ENCODE measurements at regions not wholly inside any gene's neighbourhood (a gene's known extent, or its start where the extent isn't known, plus 50 kb on each side); places are given as distances from the start of the nearest gene placed in this dataset.
"Not testable (repeated sequence)": the region's sequence is repeated elsewhere in the genome, so short reads cannot be mapped to it uniquely, and the experiment has no call there.

GRCh38 chr20:4490045-4490444 is 196.2 kb upstream of the PRNP start:
- DNase-seq: no peak
- intact Hi-C loops (cut with DNase I): no loop called here

DNA sequence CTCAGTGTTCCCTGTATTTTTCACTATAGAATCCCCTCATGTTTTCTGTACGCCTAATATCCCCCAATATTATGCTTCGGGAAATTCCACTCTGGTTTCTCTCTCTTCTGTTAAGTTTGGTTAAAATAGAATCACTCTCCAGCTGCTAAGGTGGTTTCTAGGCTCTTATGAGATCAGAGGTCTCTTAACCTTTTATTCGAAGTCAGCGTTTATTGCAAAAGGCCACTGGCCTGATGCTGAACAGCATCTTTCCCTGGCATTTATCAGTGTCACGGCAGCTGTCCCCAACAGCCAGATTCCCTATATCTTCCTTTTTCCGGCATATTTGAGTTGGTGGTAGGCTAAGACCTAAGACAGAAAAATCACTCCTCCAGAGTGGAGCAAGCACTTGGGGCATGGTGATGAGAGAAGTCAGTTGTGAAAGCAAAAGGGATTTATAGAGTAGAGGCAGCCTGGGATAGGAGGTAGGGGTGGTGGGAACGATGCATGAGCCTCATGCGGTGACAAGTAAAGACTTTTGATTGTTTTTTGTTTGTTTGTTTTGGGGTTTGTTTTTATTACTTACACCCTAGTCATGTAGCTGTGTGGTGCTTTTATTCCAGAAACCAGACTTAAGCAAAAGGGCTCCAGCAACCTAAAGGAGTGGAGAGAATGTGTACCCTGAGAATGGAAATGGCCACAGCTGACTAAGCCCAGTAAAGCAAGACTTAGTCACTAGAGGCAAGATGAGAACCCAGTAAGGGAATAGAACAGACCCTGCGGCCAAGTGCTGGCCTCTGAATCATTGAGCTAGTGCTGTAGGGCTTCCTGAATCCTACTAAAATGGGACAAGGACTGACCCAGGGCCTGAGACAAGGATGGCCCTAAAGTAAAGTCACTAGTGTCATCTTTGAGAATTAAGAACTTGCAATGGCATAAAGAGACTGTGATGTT is 197.6 kb upstream of the PRNP start:
- intact Hi-C loops (cut with DNase I): no loop called here
- no peak for DNase-seq

DNA sequence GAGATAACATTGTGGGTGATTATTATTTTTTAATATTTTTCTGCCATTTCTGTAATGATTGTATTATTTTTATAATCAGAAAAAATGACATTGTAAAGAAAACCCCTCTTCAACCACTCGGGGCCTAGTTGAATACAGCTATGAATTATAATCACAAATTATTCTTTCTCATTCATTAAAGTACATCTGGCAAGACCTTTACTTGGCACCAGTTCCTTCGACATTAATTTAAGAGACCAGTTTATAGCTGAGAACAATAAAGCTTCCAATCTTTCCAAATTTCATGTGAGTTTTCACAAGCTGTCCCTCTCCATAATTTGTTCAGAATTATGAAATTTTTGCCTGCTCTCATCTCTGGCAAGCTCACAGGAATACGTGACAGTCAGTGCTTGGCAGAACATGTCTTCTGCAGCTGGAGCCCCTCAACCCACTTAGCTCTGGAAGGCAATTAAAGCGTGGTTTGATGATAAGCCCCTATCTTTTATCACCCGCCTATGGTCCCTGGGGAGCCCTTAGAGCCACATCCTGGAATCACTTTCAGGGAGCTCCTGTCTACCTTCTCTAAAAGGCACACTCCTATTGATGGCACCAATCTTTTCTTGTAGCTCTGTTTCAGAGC is 201.8 kb upstream of the PRNP start:
- intact Hi-C loops (cut with DNase I): no loop called here
- no peak for DNase-seq

DNA sequence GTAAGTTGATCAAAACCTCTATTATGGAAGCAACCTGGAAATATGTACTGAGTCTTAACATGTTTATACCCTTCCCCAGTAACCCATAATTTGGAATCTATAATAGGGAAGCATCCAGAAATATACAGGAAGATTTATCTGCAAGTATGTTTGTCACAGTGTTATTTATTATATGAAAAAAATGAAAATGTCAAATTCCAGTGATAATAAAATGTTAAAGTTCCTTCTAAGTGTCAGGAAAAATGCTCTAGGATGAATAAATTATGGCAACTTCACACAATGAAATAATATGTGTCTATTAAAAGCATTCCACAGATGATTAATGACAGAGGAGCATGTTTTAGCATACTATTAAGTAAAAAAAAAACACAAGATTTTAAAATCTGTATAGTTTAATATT is 202.3 kb upstream of the PRNP start:
- no peak for DNase-seq
- intact Hi-C loops (cut with DNase I): no loop called here

DNA sequence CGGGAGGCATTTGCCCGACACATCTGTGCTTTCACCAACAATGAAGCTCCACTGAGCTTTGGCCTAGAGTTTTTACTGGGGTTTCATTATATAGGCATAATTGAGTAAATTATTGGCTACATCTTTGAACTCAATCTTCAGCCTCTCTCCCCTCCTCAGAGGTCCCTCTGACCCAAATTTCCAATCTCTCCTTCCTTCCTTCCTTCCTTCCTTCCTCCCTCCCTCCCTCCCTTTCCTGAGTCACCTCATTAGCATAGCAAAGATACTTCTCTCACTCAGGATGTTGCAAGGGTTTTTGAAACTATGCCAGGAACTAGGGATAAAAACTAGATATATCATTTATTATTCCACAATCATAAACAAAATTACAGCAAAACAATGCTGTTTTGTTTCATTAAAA is 202.8 kb upstream of the PRNP start:
- intact Hi-C loops (cut with DNase I): no loop called here
- DNase-seq: no peak

- intact Hi-C loops (cut with DNase I): no loop called here
Observed at GRCh38 chr20:4480104-4480503, 206.2 kb upstream of the PRNP start.

DNA sequence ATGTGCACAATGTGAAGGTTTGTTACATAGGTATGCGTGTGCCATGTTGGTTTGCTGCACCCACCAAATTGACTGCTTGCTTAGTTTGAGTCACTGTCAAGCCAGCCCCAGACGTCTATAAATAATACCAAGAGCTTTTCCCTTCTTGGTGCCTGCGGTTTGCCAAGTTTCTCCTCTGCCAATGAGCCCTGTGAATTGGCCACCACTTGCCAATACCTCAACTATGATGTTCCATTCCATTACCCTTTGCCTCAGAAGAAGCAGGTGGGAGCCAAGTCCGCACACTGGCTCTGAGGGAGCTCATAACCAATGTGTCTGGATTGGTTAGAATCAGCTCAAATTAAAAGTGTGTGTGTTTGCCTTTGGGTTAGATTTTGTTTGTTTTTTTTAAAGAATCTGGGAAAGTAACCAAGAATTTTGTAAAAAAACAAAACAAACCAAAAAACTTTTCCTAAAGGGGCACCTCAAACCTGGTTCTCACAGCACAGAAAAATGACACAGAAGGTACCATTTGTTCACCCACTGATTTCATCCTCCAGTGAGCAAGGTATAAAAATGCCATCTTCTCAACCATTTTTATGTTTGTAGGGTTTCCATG is 209.3 kb upstream of the PRNP start:
- peak in 5 of 42 donors; percentile 5 to 14 (median 11) for DNase-seq
- intact Hi-C loops (cut with DNase I): no loop called here

More at GRCh38 chr20:4480104-4480503, 206.2 kb upstream of the PRNP start:
- no peak for DNase-seq

GRCh38 chr20:4472906-4473305 is 213.3 kb upstream of the PRNP start:
- intact Hi-C loops (cut with DNase I): no loop called here

DNA sequence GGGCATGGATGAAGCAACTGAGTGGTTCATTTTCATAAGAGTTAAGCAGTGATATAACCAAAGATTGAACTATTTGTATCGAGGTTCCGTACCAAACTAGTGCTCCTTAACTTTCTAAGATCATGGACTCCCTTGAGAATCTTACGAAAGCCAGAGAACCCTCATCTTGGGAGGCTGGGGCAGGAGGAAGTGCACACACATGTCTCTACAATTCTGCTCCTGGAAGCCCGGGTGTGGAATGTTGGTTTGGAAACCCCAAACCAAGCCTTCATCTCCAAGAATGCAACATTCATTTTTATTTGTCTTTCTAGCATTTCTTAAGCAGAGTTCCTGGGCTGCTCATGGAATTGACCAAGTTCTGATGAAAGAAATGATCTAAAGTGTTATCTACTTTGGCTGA is 215.0 kb upstream of the PRNP start:
- intact Hi-C loops (cut with DNase I): no loop called here
- DNase-seq: no peak

More at GRCh38 chr20:4472906-4473305, 213.3 kb upstream of the PRNP start:
- no peak for DNase-seq

- intact Hi-C loops (cut with DNase I): no loop called here
- DNase-seq: no peak
Observed at GRCh38 chr20:4470375-4470774, 215.9 kb upstream of the PRNP start.

DNA sequence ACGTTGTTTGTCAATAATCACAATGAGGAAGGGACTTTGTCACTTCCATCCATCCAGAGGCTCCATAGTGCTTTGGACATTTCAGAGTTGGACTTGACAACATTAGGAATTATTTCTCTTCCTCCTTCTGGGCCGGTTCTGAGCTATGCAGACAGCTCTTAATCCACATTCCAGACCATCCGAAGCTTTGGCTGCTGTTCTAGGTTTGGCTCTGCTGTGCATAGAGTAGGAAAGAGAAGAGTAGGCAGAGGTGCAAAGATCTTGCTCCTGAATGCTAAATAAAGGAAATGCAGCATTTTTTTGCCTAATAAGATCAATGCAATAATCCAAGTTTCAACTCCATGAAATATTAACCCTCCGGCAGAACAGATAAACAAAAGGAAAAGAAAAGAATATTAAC is 216.3 kb upstream of the PRNP start:
- DNase-seq: no peak
- intact Hi-C loops (cut with DNase I): no loop called here

DNA sequence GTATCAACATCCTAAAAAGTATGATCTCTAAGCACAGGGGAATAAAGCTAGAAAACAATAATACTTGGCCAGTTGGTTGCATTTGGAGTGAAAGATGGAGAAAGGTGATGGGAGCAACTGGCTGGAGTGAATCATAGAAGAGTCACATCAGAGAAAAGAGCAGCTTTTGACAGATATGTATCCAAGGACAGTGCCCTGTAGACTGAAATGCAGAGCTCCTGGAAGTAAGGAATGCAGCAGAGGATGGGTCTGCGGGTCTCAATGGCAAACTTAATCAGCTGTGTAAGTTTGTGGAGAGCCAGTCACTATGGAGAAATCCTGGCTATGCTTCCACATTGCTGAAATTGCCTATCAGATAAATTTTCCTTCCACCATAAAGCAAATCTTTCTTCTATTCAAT is 218.1 kb upstream of the PRNP start:
- no peak for DNase-seq
- intact Hi-C loops (cut with DNase I): no loop called here

DNA sequence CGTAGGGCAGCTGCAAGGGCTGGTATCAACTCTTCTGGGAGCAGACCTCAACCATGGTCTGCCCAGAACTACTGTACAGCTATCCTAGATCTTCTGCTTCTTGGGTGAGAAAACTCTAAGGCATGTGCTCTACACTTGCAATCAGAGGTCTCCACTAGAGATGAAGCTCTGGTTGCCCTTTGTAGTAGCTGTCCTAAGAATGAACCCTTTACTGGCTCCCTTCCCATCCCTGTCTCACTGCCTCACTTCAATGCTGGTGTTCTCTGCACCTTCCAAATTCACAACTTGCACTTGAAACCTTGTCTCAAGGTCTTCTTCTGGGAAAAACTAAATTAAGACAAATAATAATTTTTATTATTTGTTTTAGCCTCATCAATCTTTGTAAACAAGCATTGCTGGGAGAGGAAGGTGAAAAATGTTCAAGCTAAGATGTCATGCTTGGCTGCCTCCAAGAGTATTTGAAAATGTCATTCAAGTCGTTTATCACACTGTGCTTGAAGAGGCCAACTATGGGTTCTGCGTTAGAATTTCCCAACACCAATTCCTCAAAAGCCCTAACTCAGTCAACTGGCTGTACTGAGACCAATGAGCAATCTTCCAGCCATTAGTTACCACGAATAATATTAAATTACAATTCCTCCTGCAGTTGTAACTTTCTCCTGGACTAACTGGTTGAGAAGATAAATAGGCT is 216.9 kb upstream of the ADRA1D start:
- intact Hi-C loops (cut with DNase I): no loop called here

DNA sequence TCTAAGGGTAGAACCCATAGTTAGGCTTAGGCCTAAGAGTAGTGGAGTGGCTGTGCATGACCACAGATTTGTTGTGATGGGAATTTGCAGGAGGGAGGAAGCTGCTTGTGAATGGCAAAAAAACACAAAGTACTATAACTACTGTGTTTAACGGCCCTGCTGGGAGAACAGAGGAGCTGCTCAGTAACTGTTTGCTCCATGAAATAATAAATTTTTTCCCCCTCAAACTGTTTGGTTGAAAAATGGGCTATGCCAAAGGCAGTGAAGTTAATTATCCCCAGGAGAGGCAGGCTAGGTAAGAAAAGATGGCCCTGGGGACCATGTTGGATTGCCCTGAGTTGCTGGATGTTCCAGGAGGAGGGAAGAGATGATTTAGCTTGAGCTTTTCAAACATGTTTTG is 216.1 kb upstream of the ADRA1D start:
- DNase-seq: no peak
- intact Hi-C loops (cut with DNase I): no loop called here

More for the DNA sequence above, 216.9 kb upstream of the ADRA1D start:
- no peak for DNase-seq

- intact Hi-C loops (cut with DNase I); DNase-seq: not testable (repeated sequence)
Observed at GRCh38 chr20:4462801-4463200, 213.7 kb upstream of the ADRA1D start.

- intact Hi-C loops (cut with DNase I): no loop called here
- DNase-seq: no peak
Observed at GRCh38 chr20:4459081-4459480, 210.0 kb upstream of the ADRA1D start.

DNA sequence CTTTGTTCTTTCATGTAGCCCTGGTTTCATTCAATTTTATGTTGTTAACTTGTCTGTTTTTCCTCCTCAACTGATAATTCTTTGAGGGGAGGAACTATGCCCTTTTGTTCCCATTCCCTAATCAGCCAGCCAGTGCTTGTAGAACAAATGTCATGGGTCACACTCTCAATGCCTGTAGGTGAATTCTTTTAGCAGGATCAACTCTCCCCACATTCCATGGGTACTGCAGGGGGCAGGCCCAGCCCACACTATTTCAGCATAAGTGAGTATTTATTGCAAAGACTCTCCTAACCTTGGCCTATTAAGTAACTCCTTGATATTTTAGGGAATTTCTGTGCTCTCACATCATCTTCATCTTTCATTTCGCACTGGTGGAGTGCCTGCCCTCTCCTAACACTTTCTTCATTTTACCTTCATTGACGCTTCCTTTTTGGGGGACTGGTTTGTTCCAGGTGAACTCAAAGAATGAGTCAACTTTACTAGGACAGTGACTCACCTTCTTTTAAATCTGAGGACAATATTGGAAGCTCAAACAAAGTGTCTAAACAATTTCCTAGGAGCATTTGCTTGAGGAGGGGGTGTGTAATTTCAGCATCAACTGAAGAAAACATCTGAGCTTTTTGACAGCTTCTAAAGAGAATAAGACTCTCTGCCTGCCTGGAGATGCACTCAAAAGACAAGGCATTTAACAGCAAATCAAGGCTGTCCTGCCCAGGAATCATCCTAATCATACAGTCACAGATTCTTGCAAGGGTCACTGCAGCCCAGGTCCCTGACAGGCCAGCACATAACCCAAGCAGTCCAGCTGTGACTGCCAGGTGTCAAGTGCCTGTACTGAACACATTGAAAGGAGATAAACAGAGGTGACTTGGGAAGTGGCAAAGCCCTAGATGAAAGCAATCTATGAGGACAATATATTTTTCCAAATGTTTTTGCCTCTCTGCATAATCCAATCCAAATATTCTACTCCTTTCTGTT is 208.8 kb upstream of the ADRA1D start:
- no peak for DNase-seq
- intact Hi-C loops (cut with DNase I): no loop called here

DNA sequence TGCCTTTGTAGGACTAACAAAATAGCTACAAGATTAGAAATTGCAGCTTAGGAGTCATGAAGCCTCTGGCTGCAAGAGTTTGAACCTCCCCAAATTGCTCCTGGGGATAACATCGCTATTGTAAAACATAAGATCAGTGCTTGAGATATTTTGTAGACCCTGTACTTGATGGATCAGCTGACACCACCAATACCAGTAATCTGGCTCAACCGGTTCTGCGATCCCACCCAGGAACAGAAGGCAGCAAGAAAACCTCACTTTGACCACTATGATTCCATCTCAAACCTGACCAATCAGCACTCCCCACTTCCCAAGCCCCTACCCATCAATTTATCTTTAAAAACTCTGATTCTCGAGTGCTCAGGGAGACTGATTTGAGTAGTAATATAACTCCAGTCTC is 206.9 kb upstream of the ADRA1D start:
- no peak for DNase-seq
- intact Hi-C loops (cut with DNase I): no loop called here

DNA sequence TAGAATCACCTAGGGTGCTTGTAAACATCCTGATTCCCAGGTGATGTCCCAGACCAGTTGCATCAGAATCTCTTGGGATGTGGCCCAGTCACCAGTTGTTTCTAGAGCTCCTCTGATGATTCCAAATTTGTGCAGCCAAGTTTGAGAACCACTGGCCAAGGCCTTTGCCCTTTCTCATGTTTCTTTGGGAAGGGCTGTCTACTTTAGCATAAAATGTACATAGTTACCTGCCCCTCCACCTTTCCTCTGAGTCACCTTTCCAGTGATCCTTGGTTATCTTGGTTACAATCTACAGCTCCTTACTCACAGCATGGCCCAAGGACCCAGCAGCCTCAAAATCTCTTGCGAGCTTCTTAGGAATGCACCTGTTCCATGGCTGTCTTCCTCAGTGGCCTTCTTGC is 206.2 kb upstream of the ADRA1D start:
- DNase-seq: no peak
- intact Hi-C loops (cut with DNase I): no loop called here

Measured in head of caudate nucleus (tissue), 42 donors.